DMS114 treated with DMSO at 0.1 percent for 48 hours (cell line): ENCODE measurements at regions not wholly inside any gene's neighbourhood (a gene's known extent, or its start where the extent isn't known, plus 50 kb on each side); places are given as distances from the start of the nearest gene placed in this dataset.
"Not testable (repeated sequence)": the region's sequence is repeated elsewhere in the genome, so short reads cannot be mapped to it uniquely, and the experiment has no call there.

Experiments used
- DNase-seq: peaks from one replicate; lab custom pipeline; 2025; ENCODE audit not compliant: unreplicated experiment; lab: John Stamatoyannopoulos, UW

- no peak for DNase-seq
Observed at GRCh38 chr2:226300196-226300886, 499.3 kb downstream of the IRS1 start.

- DNase-seq, result no peak
Observed at GRCh38 chr2:226299771-226300170, 499.8 kb downstream of the IRS1 start.

GRCh38 chr2:226295681-226296080, 503.9 kb downstream of the IRS1 start:
- DNase-seq, result no peak

- DNase-seq, result no peak
Observed at GRCh38 chr2:226295123-226295522, 504.5 kb downstream of the IRS1 start.

- not testable (repeated sequence) for DNase-seq
Observed at GRCh38 chr2:226291281-226291680, 508.3 kb downstream of the IRS1 start.

GRCh38 chr2:226286916-226287315, 512.7 kb downstream of the IRS1 start:
- DNase-seq, result no peak

GRCh38 chr2:226283796-226284195, 515.8 kb downstream of the IRS1 start:
- DNase-seq, result no peak

- no peak for DNase-seq
Observed at GRCh38 chr2:226282151-226282550, 517.5 kb downstream of the IRS1 start.

- not testable (repeated sequence) for DNase-seq
Observed at GRCh38 chr2:226280136-226280535, 519.5 kb downstream of the IRS1 start.

- DNase-seq, result no peak
Observed at GRCh38 chr2:226275215-226275614, 524.4 kb downstream of the IRS1 start.

GRCh38 chr2:226274143-226274542, 525.5 kb downstream of the IRS1 start:
- no peak for DNase-seq

GRCh38 chr2:226273440-226273839, 526.2 kb downstream of the IRS1 start:
- no peak for DNase-seq

- no peak for DNase-seq
Observed at GRCh38 chr2:226272435-226272834, 527.2 kb downstream of the IRS1 start.

GRCh38 chr2:226270285-226271058, 529.1 kb downstream of the IRS1 start:
- no peak for DNase-seq

GRCh38 chr2:226267516-226268289, 531.9 kb downstream of the IRS1 start:
- no peak for DNase-seq

GRCh38 chr2:226256709-226257376, 542.8 kb downstream of the IRS1 start:
- no peak for DNase-seq

GRCh38 chr2:226256237-226256636, 543.4 kb downstream of the IRS1 start:
- DNase-seq, result no peak

- DNase-seq, result no peak
Observed at GRCh38 chr2:226251661-226252060, 548.0 kb downstream of the IRS1 start.

- DNase-seq, result no peak
Observed at GRCh38 chr2:226247289-226248275, 552.0 kb downstream of the IRS1 start.

- no peak for DNase-seq
Observed at GRCh38 chr2:226234187-226234586, 565.4 kb downstream of the IRS1 start.
